ENCODE measurements at regions not wholly inside any gene's neighbourhood (a gene's known extent, or its start where the extent isn't known, plus 50 kb on each side); places are given as distances from the start of the nearest gene placed in this dataset.

- DNase-seq, result no peak
Measured at GRCh38 chr2:12033494-12033893, 287.1 kb downstream of the LPIN1 start.

- DNase-seq, result no peak
Measured at GRCh38 chr2:12034382-12034781, 287.9 kb downstream of the LPIN1 start.

- DNase-seq, result no peak
Measured at GRCh38 chr2:12035029-12035720, 288.7 kb downstream of the LPIN1 start.

- DNase-seq, result no peak
Measured at GRCh38 chr2:12035956-12036639, 289.7 kb downstream of the LPIN1 start.

- DNase-seq, result no peak
Measured at GRCh38 chr2:12036640-12036983, 290.2 kb downstream of the LPIN1 start.

- DNase-seq, result no peak
Measured at GRCh38 chr2:12037301-12037700, 290.9 kb downstream of the LPIN1 start.

- no peak for DNase-seq
Measured at GRCh38 chr2:12041236-12041635, 294.8 kb downstream of the LPIN1 start.

GRCh38 chr2:12043131-12043530 lies 296.7 kb downstream of the LPIN1 start:
- no peak for DNase-seq

- no peak for DNase-seq
Measured at GRCh38 chr2:12044857-12045256, 298.4 kb downstream of the LPIN1 start.

- no peak for DNase-seq
Measured at GRCh38 chr2:12045864-12046291, 299.4 kb downstream of the LPIN1 start.

- DNase-seq, result peak; percentile 80
Measured at GRCh38 chr2:12046641-12047040, 300.2 kb downstream of the LPIN1 start.

GRCh38 chr2:12047761-12048160 lies 301.3 kb downstream of the LPIN1 start:
- DNase-seq, result no peak

GRCh38 chr2:12048550-12048949 lies 302.1 kb downstream of the LPIN1 start:
- no peak for DNase-seq

GRCh38 chr2:12050396-12050795 lies 304.0 kb downstream of the LPIN1 start:
- peak; percentile 82 for DNase-seq

- DNase-seq, result peak; percentile 75
Measured at GRCh38 chr2:12051831-12052230, 305.4 kb downstream of the LPIN1 start.

- no peak for DNase-seq
Measured at GRCh38 chr2:12052796-12053195, 306.4 kb downstream of the LPIN1 start.

GRCh38 chr2:12054956-12055618 lies 308.7 kb downstream of the LPIN1 start:
- DNase-seq, result no peak

GRCh38 chr2:12057436-12058166 lies 311.2 kb downstream of the LPIN1 start:
- peak; percentile 50 for DNase-seq

GRCh38 chr2:12059616-12060441 lies 313.4 kb downstream of the LPIN1 start:
- DNase-seq, result peak; percentile 83

- DNase-seq, result no peak
Measured at GRCh38 chr2:12060886-12061285, 314.5 kb downstream of the LPIN1 start.

GRCh38 chr2:12061286-12062052 lies 315.0 kb downstream of the LPIN1 start:
- no peak for DNase-seq

- DNase-seq, result no peak
Measured at GRCh38 chr2:12062053-12062395, 315.6 kb downstream of the LPIN1 start.
